ENCODE measurements at regions not wholly inside any gene's neighbourhood (a gene's known extent, or its start where the extent isn't known, plus 50 kb on each side); places are given as distances from the start of the nearest gene placed in this dataset.
A peak's percentile ranks its signal among the peaks of the same experiment; 100 is the strongest.

DNA sequence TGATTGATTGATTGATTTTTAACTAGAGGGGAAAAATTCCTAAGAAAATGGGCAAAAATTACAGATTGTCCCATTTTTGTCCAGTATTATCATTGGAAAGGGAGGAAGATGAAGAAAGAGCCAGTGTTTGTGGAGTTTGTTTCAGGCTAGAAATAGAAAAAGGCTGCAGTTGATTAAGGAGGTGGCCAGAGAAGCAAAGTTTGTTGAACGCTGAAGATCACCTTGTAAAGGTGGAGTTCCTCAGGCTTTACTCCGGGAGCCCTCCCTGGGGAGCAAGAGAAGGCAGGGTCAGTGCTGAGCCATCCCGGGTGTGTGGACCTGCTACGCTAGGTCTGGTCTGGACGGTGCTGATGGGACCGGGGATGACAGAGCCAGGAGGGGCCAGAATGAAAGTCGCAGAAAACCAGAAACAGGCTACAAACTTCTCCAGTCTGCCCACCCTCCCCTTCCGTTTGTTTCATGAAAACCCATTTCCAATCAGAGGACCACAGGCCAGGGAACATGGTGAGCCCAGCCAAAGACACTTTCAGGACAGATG, 222.6 kb upstream of the FOXF1 start:
- DNase-seq, result no peak

DNA sequence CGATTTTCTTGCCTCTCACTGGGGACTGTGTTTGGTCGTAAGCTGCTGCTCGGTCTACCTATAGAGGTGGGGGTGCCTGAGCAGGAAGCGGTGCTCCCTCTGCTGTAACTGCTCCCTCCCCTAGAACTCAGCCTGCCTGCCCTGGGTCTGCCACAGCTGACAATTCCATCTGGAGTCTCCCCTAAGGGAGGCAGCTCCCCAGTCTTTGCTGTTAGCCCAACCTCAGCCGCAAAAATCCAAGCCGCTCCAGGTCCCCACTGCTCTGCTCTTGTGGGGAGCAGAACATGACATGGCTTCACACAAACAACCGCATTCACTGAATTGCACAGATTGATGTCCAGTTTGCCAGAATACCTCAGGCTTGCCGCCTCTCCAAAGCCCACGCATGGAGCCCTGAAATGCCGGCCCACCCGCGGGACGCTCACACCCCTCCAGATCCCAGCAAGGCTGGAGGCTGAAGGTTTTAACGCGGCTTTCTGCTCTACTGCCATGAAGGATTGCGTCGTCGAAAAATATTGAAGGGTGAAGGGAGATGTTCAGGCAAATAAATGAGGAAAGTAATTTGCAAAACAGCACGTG, 221.5 kb upstream of the FOXF1 start:
- DNase-seq, result no peak

DNA sequence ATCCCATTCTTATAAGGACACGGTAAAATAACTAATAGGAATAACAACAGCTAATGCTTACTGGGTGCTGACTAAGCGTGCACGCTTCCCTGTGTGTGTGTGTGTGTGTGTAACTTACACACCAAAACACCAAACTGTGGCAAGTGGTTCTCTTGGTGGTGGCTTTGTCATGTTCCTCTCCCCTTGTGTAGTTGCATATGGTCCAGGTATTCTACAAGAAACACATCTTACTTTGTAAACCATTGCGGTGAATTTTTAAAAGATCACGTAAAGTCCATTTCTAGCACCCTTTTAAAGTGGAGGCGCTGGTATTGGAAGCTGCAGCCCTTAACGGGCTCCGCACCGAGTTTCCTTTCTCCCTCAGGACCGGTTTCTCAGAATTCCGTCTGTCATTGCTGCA, 221.0 kb upstream of the FOXF1 start:
- DNase-seq, result no peak

DNA sequence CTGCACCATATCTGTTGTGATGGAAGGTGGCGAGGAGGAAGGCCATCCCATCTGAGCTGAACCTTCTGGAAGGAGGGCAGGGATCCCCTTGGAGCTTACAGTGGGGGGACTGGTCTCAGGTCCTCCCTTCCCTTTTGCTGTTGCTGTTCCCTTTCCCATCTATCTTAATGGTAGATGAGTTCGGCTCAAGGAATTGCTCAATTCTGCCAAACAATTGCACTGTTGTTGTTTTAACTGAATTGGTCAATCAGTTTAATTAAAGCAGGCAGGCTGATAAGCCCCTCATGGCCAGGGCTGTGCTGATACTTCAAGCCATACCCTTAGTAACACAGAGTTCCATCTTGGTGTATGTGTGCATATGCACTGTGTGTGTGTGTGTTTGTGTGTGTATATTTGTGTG, 220.4 kb upstream of the FOXF1 start:
- DNase-seq, result no peak

DNA sequence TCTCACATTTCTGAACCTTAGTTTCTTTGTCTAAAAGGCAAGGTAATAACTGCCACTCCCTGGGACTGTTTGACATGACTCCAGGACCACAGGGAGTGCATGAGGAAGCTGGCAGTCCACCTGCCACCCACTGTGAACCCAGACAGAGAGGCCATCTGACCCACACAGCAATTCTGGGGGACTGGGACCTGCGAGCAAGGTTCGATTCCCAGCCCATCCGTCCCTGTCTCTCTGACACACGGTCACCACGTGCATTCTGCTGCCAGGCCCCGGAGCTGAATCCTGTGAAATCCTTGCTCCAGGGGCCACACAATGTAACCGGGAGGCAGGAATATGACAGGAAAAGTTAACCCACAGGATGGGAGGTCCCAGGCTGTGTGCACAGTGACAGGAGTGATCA, 218.8 kb upstream of the FOXF1 start:
- no peak for DNase-seq

- no peak for DNase-seq
Observed at GRCh38 chr16:86292171-86292775, 218.1 kb upstream of the FOXF1 start.

- no peak for DNase-seq
Observed at GRCh38 chr16:86292942-86293341, 217.4 kb upstream of the FOXF1 start.

DNA sequence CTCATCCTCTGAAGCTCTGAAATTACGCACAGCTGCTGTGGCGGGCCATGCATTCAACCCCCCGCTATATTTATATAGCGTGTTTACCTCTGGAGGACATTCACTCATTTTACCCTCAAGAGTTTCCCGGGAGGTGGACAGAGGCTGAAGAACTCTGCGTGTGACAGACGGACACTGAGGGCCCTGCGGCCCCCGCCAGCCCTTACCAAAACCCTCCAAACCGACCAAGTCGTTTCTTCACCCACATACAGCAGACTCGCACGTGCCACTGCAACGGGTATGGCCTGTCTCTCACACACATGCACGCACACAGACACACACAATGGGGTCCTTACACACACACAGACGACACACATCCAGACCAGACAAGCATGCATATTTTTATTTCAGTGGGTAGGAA, 216.4 kb upstream of the FOXF1 start:
- no peak for DNase-seq

GRCh38 chr16:86294535-86295196, 215.7 kb upstream of the FOXF1 start:
- DNase-seq, result peak; percentile 2

DNA sequence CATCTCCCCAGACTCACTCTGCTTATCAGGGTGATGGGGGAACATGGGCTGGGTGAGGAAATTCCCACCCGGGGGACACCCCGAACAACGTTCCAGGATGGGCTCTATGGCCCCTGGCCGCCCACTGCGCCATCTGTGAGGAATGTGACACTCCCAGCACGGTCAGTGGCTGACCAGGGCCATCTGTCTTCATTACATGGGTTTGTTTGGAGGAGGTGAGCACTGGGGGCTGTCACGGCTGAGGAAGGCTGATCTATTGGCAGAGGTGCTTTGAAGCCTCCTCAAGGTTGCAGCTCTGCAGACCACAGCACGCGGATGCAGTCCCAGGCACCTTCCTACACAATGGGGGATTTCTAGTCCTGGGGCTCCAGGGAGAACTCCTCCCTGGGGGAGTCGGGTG, 214.1 kb upstream of the FOXF1 start:
- no peak for DNase-seq

DNA sequence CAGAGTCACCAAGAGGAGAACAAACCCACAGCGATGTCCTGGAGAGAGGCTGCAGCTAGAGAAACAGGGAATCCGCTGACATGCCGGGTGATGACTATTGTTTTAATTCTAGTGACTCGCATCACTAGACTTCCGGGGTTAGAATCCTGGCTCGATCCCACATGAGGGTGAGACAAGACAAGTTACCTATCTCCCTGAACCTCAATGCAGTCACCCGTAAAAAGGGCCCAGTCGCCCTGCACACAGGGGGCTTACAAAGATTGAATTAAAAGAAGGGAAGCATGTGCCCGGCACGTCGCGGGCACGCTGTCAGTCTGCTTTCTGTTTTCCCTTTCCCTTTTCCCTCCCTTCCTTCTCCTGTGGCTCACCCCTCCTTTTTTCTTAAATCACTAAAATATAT, 212.9 kb upstream of the FOXF1 start:
- DNase-seq, result no peak

DNA sequence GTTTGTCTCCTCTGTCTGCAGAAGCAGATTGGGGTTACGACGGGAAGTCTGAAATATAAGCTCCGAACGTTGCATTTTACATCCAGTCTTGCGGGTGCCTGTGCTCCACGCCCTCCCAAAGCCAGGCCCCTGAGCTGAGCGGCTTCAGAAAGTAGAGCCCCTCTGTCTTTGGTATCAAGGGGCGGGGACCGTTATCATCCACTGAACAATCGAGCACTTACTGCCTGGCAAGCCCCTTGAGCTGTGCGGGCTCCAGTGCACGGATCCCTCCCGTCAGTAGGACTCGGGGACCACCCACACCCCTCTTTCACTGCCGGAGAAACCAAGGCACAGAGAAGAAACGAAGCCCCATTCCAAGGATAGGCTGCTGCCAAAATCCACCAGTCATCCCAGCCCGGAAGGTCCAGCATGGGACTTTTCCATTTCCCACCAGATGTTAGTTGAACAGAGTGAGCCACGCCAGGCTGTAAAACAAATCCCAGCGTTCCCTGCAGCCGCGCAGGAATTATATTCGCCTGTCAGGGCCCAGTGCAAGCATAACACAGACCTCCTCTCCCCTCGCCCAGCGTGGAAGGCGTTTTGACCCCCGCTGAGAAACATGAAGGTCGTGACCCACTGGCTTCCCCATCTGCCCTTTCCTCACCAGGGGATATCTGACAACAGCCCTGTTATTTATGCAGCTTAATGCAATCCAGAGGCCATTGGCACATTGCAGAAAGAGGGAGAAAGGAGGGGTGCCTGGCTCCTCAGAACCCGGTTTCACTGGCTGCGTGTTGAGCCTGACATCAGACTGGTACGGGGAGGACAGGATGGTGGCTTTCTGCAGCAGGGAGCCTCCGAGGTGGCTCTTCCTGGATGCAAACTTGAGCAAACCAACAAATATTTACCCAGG, 212.2 kb upstream of the FOXF1 start:
- DNase-seq, result no peak

GRCh38 chr16:86298758-86299134, 211.6 kb upstream of the FOXF1 start:
- no peak for DNase-seq

DNA sequence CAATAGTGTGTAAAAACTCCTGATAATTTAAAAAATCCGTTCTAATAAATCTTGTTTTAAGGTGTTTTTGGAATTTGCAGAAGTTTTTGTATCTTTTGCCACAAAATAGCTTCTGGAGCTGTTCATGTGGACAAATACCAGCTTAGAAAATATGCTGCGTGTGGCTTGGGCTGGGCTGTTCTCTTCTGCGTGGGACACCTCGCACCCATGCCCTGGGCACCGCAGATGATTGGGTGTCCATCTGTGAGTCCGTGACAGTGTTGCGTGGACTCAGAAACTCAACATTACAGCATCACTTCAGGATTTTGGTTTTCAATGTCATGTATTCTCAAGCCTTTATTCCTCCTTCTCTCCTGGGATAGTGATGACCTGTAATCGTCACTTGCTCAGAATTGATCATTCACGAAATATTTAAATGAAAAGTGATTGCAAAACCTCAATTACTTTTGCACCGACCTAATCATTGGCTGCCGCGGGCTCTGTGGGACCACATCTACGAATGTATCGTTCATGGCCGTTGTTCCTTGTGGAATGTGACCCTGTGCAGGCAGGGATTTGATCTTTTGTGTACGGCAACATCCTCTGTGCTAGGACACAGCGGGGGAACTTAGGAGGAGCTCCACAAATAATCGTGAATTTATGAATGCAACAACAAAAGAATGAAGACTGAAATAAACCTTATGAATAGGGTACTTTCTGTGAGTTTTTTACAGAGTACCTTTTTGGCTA, 210.3 kb upstream of the FOXF1 start:
- DNase-seq, result no peak

GRCh38 chr16:86300746-86301481, 209.4 kb upstream of the FOXF1 start:
- no peak for DNase-seq

- DNase-seq, result no peak
Observed at GRCh38 chr16:86302421-86303109, 207.8 kb upstream of the FOXF1 start.

DNA sequence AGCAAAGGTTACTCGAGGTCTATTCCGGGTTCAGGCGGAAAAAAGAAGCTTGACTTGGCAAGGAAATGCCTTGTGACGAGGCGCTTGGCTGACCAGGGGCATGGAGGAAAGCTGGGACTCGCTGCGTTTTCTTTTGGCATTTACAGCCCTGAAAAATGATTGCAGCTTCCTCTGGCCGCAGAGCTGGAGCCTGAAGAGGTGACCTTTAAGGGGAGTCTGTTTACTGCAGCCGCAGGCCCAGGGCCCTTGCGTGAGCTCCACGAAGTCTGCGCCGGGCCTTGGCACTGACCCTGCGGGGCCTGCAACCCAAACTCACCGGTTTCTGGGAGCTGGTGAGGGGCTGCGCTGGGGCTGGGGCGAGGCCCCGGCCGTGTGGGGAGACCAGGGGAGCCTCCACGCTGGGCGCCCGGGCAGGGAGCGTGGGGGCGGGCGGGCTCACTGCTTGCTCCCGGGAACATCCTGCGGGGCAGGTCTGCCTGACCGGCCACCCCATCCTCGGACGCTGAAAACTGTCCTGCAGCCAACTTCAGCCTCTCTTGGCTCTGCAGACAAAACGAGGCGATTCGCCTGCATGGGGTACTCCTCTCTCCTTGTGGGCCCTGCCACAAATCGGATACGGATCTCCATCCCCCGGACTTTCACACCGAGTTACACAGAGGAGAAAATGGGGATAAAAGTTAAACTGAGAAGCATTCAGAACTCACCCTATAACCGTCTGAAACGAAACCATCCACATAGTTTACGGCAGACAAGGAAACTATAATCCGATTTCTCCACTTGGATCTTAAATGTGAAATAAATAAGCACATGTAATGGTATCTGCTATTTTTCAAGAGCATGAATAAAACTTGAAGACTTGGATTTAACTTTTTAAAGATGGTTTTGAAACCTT, 206.3 kb upstream of the FOXF1 start:
- DNase-seq, result no peak

GRCh38 chr16:86304868-86305267, 205.5 kb upstream of the FOXF1 start:
- DNase-seq, result no peak

- no peak for DNase-seq
Observed at GRCh38 chr16:86305440-86305839, 204.9 kb upstream of the FOXF1 start.

- no peak for DNase-seq
Observed at GRCh38 chr16:86306011-86306644, 204.2 kb upstream of the FOXF1 start.

All from activated CD8-positive, alpha-beta memory T cell treated with anti-CD3 and anti-CD28 coated beads, Interleukin-2, amount 50 U/mL, for 48 hours (primary cell).